ENCODE measurements at regions not wholly inside any gene's neighbourhood (a gene's known extent, or its start where the extent isn't known, plus 50 kb on each side); places are given as distances from the start of the nearest gene placed in this dataset.

DNA sequence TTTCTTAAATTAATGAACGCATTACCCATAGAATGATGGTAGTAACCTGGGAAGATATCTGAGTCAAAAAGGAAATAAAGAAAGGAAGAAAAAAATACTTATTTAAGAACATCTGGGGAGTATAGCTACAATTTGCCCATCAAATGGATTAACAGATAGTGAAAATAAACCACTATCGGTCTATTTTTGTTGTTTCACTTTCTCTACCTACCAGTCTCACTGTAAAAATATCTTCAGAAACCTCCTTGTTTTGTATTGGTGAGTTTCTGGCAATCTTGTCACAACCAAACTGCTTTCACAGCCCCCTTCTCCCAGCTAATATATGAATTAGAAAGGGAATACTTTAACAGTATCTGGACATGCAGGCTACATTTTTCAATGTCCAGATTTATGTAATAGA lies 783.5 kb downstream of the STPG2 start:
- no peak overlapping the region for H3K27ac ChIP-seq (ENCODE audit: low read length in 2 of 2)
- H3K4me1 Mint-ChIP-seq, result no peaks in the 10 kb centered on the region
- no peak overlapping the region for H3K4me3 ChIP-seq (ENCODE audit: control extremely low read depth in 1 of 5, extremely low read depth in 1 of 5, insufficient read depth in 1 of 5, low read depth in 2 of 5, low read length in 4 of 5)
- no peaks in the 10 kb centered on the region for H4K20me1 ChIP-seq (ENCODE audit: control insufficient read depth, insufficient read depth, low read length, poor library complexity, severe bottlenecking)
- no peak for TF ChIP-seq EZH2 (IDR thresholded peaks at IDR 0.05; ENCODE audit: borderline replicate concordance, insufficient read depth, low read depth, low read length, poor library complexity, severe bottlenecking)
- TF ChIP-seq CTCF (IDR thresholded peaks at IDR 0.05), result no peak
- DNase-seq (no peak), ATAC-seq (ENCODE audit: low read depth) (no peak)
- ChIA-PET POLR2A (no interaction called here), CTCF (no interaction called here)
- H2AFZ ChIP-seq (ENCODE audit: insufficient read depth, low read depth, low read length, poor library complexity, severe bottlenecking), result no peak overlapping the region
- H3K79me2 ChIP-seq (ENCODE audit: control insufficient read depth, insufficient read depth, low read length), result no peaks in the 10 kb centered on the region
- H3K36me3 ChIP-seq (replicated peaks in 1 of 2; ENCODE audit: control extremely low read depth in 1 of 2, control insufficient read depth in 1 of 2, extremely low read depth in 1 of 2, insufficient read depth in 2 of 2, low read length in 1 of 2), result no peaks in the 10 kb centered on the region
- no peaks in the 10 kb centered on the region for H3K4me1 ChIP-seq (ENCODE audit: control insufficient read depth in 2 of 2, insufficient read depth in 2 of 2, low read length in 2 of 2)
- H3K4me3 Mint-ChIP-seq, result no peak overlapping the region
- H3K9me3 ChIP-seq (ENCODE audit: control extremely low read depth in 1 of 3, control insufficient read depth in 2 of 3, insufficient read depth in 1 of 3, low read length in 2 of 3), result peaks cover 0 to 13% (median 1%) of the 10 kb centered on the region in 3 donors
- H3K27me3 ChIP-seq (replicated peaks in 1 of 4; ENCODE audit: control extremely low read depth in 1 of 4, control insufficient read depth in 3 of 4, insufficient read depth in 4 of 4, low read length in 3 of 4), result no peaks in the 10 kb centered on the region
- H3K9me3 Mint-ChIP-seq (ENCODE audit: insufficient read depth), result peaks cover 10% of the 10 kb centered on the region
- H3K27me3 Mint-ChIP-seq, result no peaks in the 10 kb centered on the region
- no peak overlapping the region for H3K4me2 ChIP-seq (replicated peaks; ENCODE audit: low read depth, low read length, poor library complexity, severe bottlenecking)
- intact Hi-C loops (cut with micrococcal nuclease), result no loop called here
- WGBS (ENCODE audit: insufficient coverage), result no CpG with 5 or more reads among the region's 2 CpGs
- H3K27ac Mint-ChIP-seq, result no peak overlapping the region
- H3K9ac ChIP-seq (ENCODE audit: low read length), result no peak overlapping the region

DNA sequence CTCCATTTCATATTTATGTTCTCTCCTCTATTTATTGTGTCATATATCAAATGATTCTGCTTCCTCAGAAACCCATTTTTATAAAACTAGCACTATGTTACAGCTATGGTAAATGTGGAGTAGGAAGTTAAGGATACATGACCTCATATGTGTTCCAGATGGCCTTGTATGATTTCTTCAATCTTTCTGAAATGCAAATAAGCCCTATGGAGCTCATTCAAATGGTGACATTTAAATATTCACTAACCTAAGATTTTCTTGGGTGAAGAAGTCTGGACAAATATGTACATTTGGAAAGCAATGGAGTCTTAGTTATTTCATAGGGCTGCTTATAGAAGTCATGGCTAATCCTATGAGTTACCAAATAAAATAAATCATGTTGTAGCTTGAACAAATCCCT lies 782.5 kb downstream of the STPG2 start:
- H3K9me3 ChIP-seq (ENCODE audit: control extremely low read depth in 1 of 3, control insufficient read depth in 2 of 3, insufficient read depth in 1 of 3, low read length in 2 of 3), result peaks cover 0 to 8% (median 0%) of the 10 kb centered on the region in 3 donors
- Mint-ChIP-seq H3K9me3 (ENCODE audit: insufficient read depth) (peaks cover 10% of the 10 kb centered on the region), H3K27ac (no peak overlapping the region), H3K27me3 (no peaks in the 10 kb centered on the region), H3K4me1 (no peaks in the 10 kb centered on the region), H3K4me3 (no peak overlapping the region)
- no peak overlapping the region for H3K9ac ChIP-seq (ENCODE audit: low read length)
- no peak for TF ChIP-seq CTCF (IDR thresholded peaks at IDR 0.05)
- no peak for TF ChIP-seq EZH2 (IDR thresholded peaks at IDR 0.05; ENCODE audit: borderline replicate concordance, insufficient read depth, low read depth, low read length, poor library complexity, severe bottlenecking)
- H3K4me2 ChIP-seq (replicated peaks; ENCODE audit: low read depth, low read length, poor library complexity, severe bottlenecking), result no peak overlapping the region
- no peaks in the 10 kb centered on the region for H4K20me1 ChIP-seq (ENCODE audit: control insufficient read depth, insufficient read depth, low read length, poor library complexity, severe bottlenecking)
- no peaks in the 10 kb centered on the region for H3K79me2 ChIP-seq (ENCODE audit: control insufficient read depth, insufficient read depth, low read length)
- no peaks in the 10 kb centered on the region for H3K27me3 ChIP-seq (replicated peaks in 1 of 4; ENCODE audit: control extremely low read depth in 1 of 4, control insufficient read depth in 3 of 4, insufficient read depth in 4 of 4, low read length in 3 of 4)
- intact Hi-C loops (cut with micrococcal nuclease), result no loop called here
- no peaks in the 10 kb centered on the region for H3K4me1 ChIP-seq (ENCODE audit: control insufficient read depth in 2 of 2, insufficient read depth in 2 of 2, low read length in 2 of 2)
- CTCF ChIA-PET, result no interaction called here
- no peak overlapping the region for H2AFZ ChIP-seq (ENCODE audit: insufficient read depth, low read depth, low read length, poor library complexity, severe bottlenecking)
- H3K36me3 ChIP-seq (replicated peaks in 1 of 2; ENCODE audit: control extremely low read depth in 1 of 2, control insufficient read depth in 1 of 2, extremely low read depth in 1 of 2, insufficient read depth in 2 of 2, low read length in 1 of 2), result no peaks in the 10 kb centered on the region
- no peak for ATAC-seq (ENCODE audit: low read depth)
- H3K4me3 ChIP-seq (ENCODE audit: control extremely low read depth in 1 of 5, extremely low read depth in 1 of 5, insufficient read depth in 1 of 5, low read depth in 2 of 5, low read length in 4 of 5), result no peak overlapping the region
- POLR2A ChIA-PET, result no interaction called here
- no peak for DNase-seq
- H3K27ac ChIP-seq (ENCODE audit: low read length in 2 of 2), result no peak overlapping the region
